ENCODE measurements at regions not wholly inside any gene's neighbourhood (a gene's known extent, or its start where the extent isn't known, plus 50 kb on each side); places are given as distances from the start of the nearest gene placed in this dataset.

- no TSS peak for BruUV-seq (replicated peaks)
- POLR2A ChIA-PET (ENCODE audit: low non-redundant PET), result no interaction called here
- H3K4me3 ChIP-seq (ENCODE audit: low read depth, low read length, poor library complexity, severe bottlenecking), result no peak overlapping the region
- no peak for TF ChIP-seq CTCF (conservative IDR thresholded peaks at IDR 0.05; ENCODE audit: low read depth, low read length)
- TF ChIP-seq EZH2 (IDR thresholded peaks at IDR 0.05; ENCODE audit: borderline replicate concordance, low read depth, low read length, poor library complexity, severe bottlenecking), result no peak
- H3K36me3 ChIP-seq (ENCODE audit: insufficient read depth, low read length, poor library complexity, severe bottlenecking), result no peaks in the 10 kb centered on the region
- no peak overlapping the region for H3K27ac ChIP-seq (ENCODE audit: low read depth, low read length, poor library complexity, severe bottlenecking)
- intact Hi-C loops (cut with micrococcal nuclease; ENCODE audit: unreplicated experiment), result no loop called here
- no peaks in the 10 kb centered on the region for H3K4me1 ChIP-seq (ENCODE audit: insufficient read depth, low read length, poor library complexity, severe bottlenecking)
- H3K27me3 ChIP-seq (replicated peaks; ENCODE audit: insufficient read depth, low read depth, low read length, poor library complexity), result no peaks in the 10 kb centered on the region
- DNase-seq (ENCODE audit: low spot score), result no peak
- H3K9me3 ChIP-seq (ENCODE audit: low read depth, low read length, poor library complexity, severe bottlenecking), result no peaks in the 10 kb centered on the region
- CTCF ChIA-PET, result no interaction called here
These were observed 537.4 kb downstream of the MN1 start for GRCh38 chr22:27264184-27264583.

- CTCF ChIA-PET, result no interaction called here
These were observed 534.4 kb downstream of the MN1 start for GRCh38 chr22:27267145-27267544.

GRCh38 chr22:27269751-27270543, 531.6 kb downstream of the MN1 start:
- Histone ChIP-seq H3K9me3 (ENCODE audit: low read depth, low read length, poor library complexity, severe bottlenecking) (no peaks in the 10 kb centered on the region), H3K36me3 (ENCODE audit: insufficient read depth, low read length, poor library complexity, severe bottlenecking) (no peaks in the 10 kb centered on the region), H3K4me3 (ENCODE audit: low read depth, low read length, poor library complexity, severe bottlenecking) (no peak overlapping the region), H3K27ac (ENCODE audit: low read depth, low read length, poor library complexity, severe bottlenecking) (no peak overlapping the region), H3K27me3 (replicated peaks; ENCODE audit: insufficient read depth, low read depth, low read length, poor library complexity) (no peaks in the 10 kb centered on the region), H3K4me1 (ENCODE audit: insufficient read depth, low read length, poor library complexity, severe bottlenecking) (peaks cover 4% of the 10 kb centered on the region)
- intact Hi-C loops (cut with micrococcal nuclease; ENCODE audit: unreplicated experiment), result no loop called here
- no TSS peak for BruUV-seq (replicated peaks)
- POLR2A ChIA-PET (ENCODE audit: low non-redundant PET), result no interaction called here
- TF ChIP-seq CTCF (conservative IDR thresholded peaks at IDR 0.05; ENCODE audit: low read depth, low read length), result no peak
- no peak for TF ChIP-seq EZH2 (IDR thresholded peaks at IDR 0.05; ENCODE audit: borderline replicate concordance, low read depth, low read length, poor library complexity, severe bottlenecking)
- DNase-seq (ENCODE audit: low spot score), result no peak
- CTCF ChIA-PET, result no interaction called here

More at GRCh38 chr22:27267145-27267544, 534.4 kb downstream of the MN1 start:
- BruUV-seq (replicated peaks), result no TSS peak
- intact Hi-C loops (cut with micrococcal nuclease; ENCODE audit: unreplicated experiment), result no loop called here
- H3K4me1 ChIP-seq (ENCODE audit: insufficient read depth, low read length, poor library complexity, severe bottlenecking), result no peaks in the 10 kb centered on the region
- POLR2A ChIA-PET (ENCODE audit: low non-redundant PET), result no interaction called here
- H3K27me3 ChIP-seq (replicated peaks; ENCODE audit: insufficient read depth, low read depth, low read length, poor library complexity), result no peaks in the 10 kb centered on the region
- H3K27ac ChIP-seq (ENCODE audit: low read depth, low read length, poor library complexity, severe bottlenecking), result no peak overlapping the region
- no peaks in the 10 kb centered on the region for H3K9me3 ChIP-seq (ENCODE audit: low read depth, low read length, poor library complexity, severe bottlenecking)
- TF ChIP-seq EZH2 (IDR thresholded peaks at IDR 0.05; ENCODE audit: borderline replicate concordance, low read depth, low read length, poor library complexity, severe bottlenecking), result no peak
- TF ChIP-seq CTCF (conservative IDR thresholded peaks at IDR 0.05; ENCODE audit: low read depth, low read length), result no peak
- no peak for DNase-seq (ENCODE audit: low spot score)
- H3K4me3 ChIP-seq (ENCODE audit: low read depth, low read length, poor library complexity, severe bottlenecking), result no peak overlapping the region
- H3K36me3 ChIP-seq (ENCODE audit: insufficient read depth, low read length, poor library complexity, severe bottlenecking), result no peaks in the 10 kb centered on the region

All from A673 (cell line).